WTC11 (cell line): ENCODE measurements at regions not wholly inside any gene's neighbourhood (a gene's known extent, or its start where the extent isn't known, plus 50 kb on each side); places are given as distances from the start of the nearest gene placed in this dataset.

ENCODE experiments used
- ATAC-seq: fragments of 200-7000 bp; cut with Tn5 transposase; 2 replicates; pipeline ENCODE4 v1.10.0; 2021; ENCODE audit warnings: mild to moderate bottlenecking, moderate library complexity
- CTCF ChIA-PET: fragments of 300-600 bp; sonication (Branson Sonifier 250); formaldehyde crosslinking; loops from one replicate; lab custom pipeline; 2021; ENCODE audit warnings: antibody characterized with exemption; lab: Charles Lee
- POLR2A ChIA-PET: fragments of 350-600 bp; sonication (Branson Sonifier 250); formaldehyde crosslinking; loops from one replicate; lab custom pipeline; 2021; ENCODE audit warnings: antibody characterized with exemption; lab: Charles Lee
- DNase-seq: peaks from one replicate; pipeline ENCODE4 v3.0.0; 2021; ENCODE audit warnings: low spot score
- H3K27ac Mint-ChIP-seq: 2 replicates; pipeline ENCODE4 v1.8.0; 2021; ENCODE audit warnings: mixed read lengths
- H3K27me3 Mint-ChIP-seq: 2 replicates; pipeline ENCODE4 v1.8.0; 2021; ENCODE audit warnings: low read depth, mild to moderate bottlenecking, moderate library complexity, mixed read lengths
- H3K36me3 Mint-ChIP-seq: 2 replicates; pipeline ENCODE4 v1.8.0; 2021; ENCODE audit warnings: mixed read lengths
- H3K4me1 Mint-ChIP-seq: 2 replicates; pipeline ENCODE4 v1.8.0; 2022; ENCODE audit warnings: mixed read lengths
- H3K4me3 Mint-ChIP-seq: 2 replicates; pipeline ENCODE4 v1.8.0; 2021; ENCODE audit warnings: mild to moderate bottlenecking, moderate library complexity, mixed read lengths
- H3K9me3 Mint-ChIP-seq: 2 replicates; pipeline ENCODE4 v1.8.0; 2021; ENCODE audit warnings: mixed read lengths
- ATF1 ChIP-seq: sonication (generic); formaldehyde crosslinking; IDR thresholded peaks from 2 replicates; pipeline ENCODE4 v1.8.1; 2023; ENCODE audit warnings: mild to moderate bottlenecking, moderate library complexity, missing genetic modification reagents
- CREB1 ChIP-seq: sonication (generic); formaldehyde crosslinking; IDR thresholded peaks from 2 replicates; pipeline ENCODE4 v1.8.0; 2023; ENCODE audit warnings: mild to moderate bottlenecking, missing genetic modification reagents
- ESRRA ChIP-seq: sonication (generic); formaldehyde crosslinking; IDR thresholded peaks from 2 replicates; pipeline ENCODE4 v1.8.1; 2022; ENCODE audit warnings: mild to moderate bottlenecking, missing genetic modification reagents, borderline replicate concordance
- GTF2I ChIP-seq: fragments of 250-450 bp; sonication (Bioruptor Pico); conservative IDR thresholded peaks from 2 replicates; pipeline ENCODE4 v1.4.0; 2021; ENCODE audit warnings: mild to moderate bottlenecking
- JAZF1 ChIP-seq: fragments of 250-450 bp; sonication (Bioruptor Pico); IDR thresholded peaks from 2 replicates; pipeline ENCODE4 v1.9.0; 2021; ENCODE audit warnings: moderate library complexity, mild to moderate bottlenecking, inconsistent platforms
- KAT7 ChIP-seq: sonication (generic); formaldehyde crosslinking; IDR thresholded peaks from 2 replicates; pipeline ENCODE4 v1.8.1; 2023; ENCODE audit warnings: missing genetic modification reagents, mild to moderate bottlenecking, borderline replicate concordance
- NFATC4 ChIP-seq: fragments of 250-450 bp; sonication (Bioruptor Pico); IDR thresholded peaks from 2 replicates; pipeline ENCODE4 v1.9.0; 2021; ENCODE audit warnings: mild to moderate bottlenecking
- NFYB ChIP-seq: sonication (generic); formaldehyde crosslinking; conservative IDR thresholded peaks from 2 replicates; pipeline ENCODE4 v1.8.0; 2022; ENCODE audit warnings: low read depth, missing genetic modification reagents
- SMAD3 ChIP-seq: sonication (generic); formaldehyde crosslinking; IDR thresholded peaks from 2 replicates; pipeline ENCODE4 v1.8.0; 2022; ENCODE audit warnings: missing genetic modification reagents, mild to moderate bottlenecking, borderline replicate concordance
- ZNF121 ChIP-seq: sonication (generic); formaldehyde crosslinking; IDR thresholded peaks from 2 replicates; pipeline ENCODE4 v1.8.0; 2023; ENCODE audit warnings: missing genetic modification reagents
- ZNF317 ChIP-seq: sonication (generic); formaldehyde crosslinking; IDR thresholded peaks from 2 replicates; pipeline ENCODE4 v1.8.1; 2023; ENCODE audit warnings: low read depth, mild to moderate bottlenecking, moderate library complexity, missing genetic modification reagents, borderline replicate concordance
- TF ChIP-seq, protein P1 (sequence below): fragments of 250-450 bp; sonication (Bioruptor Pico); IDR thresholded peaks from 2 replicates; pipeline ENCODE4 v1.9.0; 2021; ENCODE audit warnings: moderate library complexity, mild to moderate bottlenecking, inconsistent platforms, borderline replicate concordance
- TF ChIP-seq, protein P2 (sequence below): sonication (generic); formaldehyde crosslinking; IDR thresholded peaks from 2 replicates; pipeline ENCODE4 v1.8.1; 2023; ENCODE audit warnings: mild to moderate bottlenecking, missing genetic modification reagents, moderate library complexity
- TF ChIP-seq, protein P3 (sequence below): sonication (generic); formaldehyde crosslinking; conservative IDR thresholded peaks from 2 replicates; pipeline ENCODE4 v1.8.1; 2023; ENCODE audit warnings: mild to moderate bottlenecking, low read depth, missing genetic modification reagents, moderate library complexity
- TF ChIP-seq, protein P4 (sequence below): sonication (generic); formaldehyde crosslinking; IDR thresholded peaks from 2 replicates; pipeline ENCODE4 v1.8.1; 2023; ENCODE audit warnings: mild to moderate bottlenecking, missing genetic modification reagents, borderline replicate concordance
- TF ChIP-seq, protein P5 (sequence below): sonication (generic); formaldehyde crosslinking; IDR thresholded peaks from 2 replicates; pipeline ENCODE4 v1.8.1; 2023; ENCODE audit warnings: mild to moderate bottlenecking, missing genetic modification reagents

DNA sequence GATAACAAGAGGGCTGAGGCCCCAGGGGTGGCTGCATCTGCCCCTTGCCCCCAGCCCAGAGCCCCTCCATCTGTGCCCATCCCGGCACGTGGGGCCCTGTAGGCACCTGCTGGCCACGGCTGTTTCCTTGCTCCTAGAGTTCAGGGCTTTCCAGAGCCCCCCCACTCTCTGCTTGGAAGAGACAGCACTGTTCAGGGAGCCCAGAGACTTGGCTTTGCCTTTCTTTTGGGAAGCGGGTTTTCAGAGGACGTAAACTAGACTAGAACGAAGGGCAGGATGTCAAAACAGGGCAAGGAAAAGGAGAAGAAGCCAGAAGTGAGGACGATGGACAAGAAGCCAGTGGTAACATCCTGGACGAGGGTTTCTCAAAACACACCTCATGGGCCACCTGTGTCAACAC lies 163.3 kb upstream of the LHX5 start:
- peaks cover 39% of the 10 kb centered on the region for H3K4me1 Mint-ChIP-seq
- H3K27ac Mint-ChIP-seq, result no peak overlapping the region
- ChIA-PET POLR2A (no interaction called here), CTCF (interaction anchor here (0.7 kb wide), 1 partner anchor 102 kb away, joined by 4 read pairs; no protein-coding TSS in a partner anchor)
- peaks cover 10% of the 10 kb centered on the region for H3K36me3 Mint-ChIP-seq
- ATAC-seq, result no peak
- no peak overlapping the region for H3K4me3 Mint-ChIP-seq
- peaks cover 12% of the 10 kb centered on the region for H3K27me3 Mint-ChIP-seq
- TF ChIP-seq CREB1, result no peak
- TF ChIP-seq, protein P1, sequence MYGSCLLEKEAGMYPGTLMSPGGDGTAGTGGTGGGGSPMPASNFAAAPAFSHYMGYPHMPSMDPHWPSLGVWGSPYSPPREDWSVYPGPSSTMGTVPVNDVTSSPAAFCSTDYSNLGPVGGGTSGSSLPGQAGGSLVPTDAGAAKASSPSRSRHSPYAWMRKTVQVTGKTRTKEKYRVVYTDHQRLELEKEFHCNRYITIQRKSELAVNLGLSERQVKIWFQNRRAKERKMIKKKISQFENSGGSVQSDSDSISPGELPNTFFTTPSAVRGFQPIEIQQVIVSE, result no peak
- no peak for DNase-seq
- peaks cover 11% of the 10 kb centered on the region for H3K9me3 Mint-ChIP-seq

DNA sequence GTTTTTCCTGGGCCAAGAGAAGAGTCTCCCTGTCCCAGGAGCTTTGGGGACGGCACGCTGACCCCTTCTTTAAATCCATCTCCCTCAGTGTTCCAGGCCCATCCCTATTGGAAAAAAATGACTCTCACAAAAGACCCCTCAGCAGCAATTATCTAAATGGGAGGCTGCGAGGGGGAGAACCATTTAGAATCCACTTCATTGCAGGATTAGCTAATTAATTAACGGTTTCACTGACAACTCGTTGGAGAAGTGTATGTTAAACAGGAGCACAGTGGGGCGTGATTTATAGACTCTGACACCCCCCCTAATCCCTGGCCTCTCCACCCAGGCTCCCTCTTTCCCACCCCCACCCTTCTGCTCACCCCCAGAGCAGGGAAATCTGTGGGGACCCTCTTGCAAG lies 162.8 kb upstream of the LHX5 start:
- no peak overlapping the region for H3K27ac Mint-ChIP-seq
- peaks cover 12% of the 10 kb centered on the region for H3K27me3 Mint-ChIP-seq
- DNase-seq (no peak), ATAC-seq (no peak)
- POLR2A ChIA-PET, result no interaction called here
- no peak overlapping the region for H3K4me3 Mint-ChIP-seq
- H3K4me1 Mint-ChIP-seq, result peaks cover 39% of the 10 kb centered on the region
- peaks cover 15% of the 10 kb centered on the region for H3K36me3 Mint-ChIP-seq
- no peak for TF ChIP-seq ZNF317 (CRISPR knock-in tag)
- TF ChIP-seq NFATC4, result no peak
- TF ChIP-seq NFYB (CRISPR knock-in tag), result no peak
- TF ChIP-seq JAZF1, result no peak
- no peak for TF ChIP-seq ATF1
- no peak for TF ChIP-seq ESRRA (CRISPR knock-in tag)
- TF ChIP-seq, protein P2, sequence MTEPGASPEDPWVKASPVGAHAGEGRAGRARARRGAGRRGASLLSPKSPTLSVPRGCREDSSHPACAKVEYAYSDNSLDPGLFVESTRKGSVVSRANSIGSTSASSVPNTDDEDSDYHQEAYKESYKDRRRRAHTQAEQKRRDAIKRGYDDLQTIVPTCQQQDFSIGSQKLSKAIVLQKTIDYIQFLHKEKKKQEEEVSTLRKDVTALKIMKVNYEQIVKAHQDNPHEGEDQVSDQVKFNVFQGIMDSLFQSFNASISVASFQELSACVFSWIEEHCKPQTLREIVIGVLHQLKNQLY, result no peak
- no peak for TF ChIP-seq KAT7
- TF ChIP-seq, protein P3, sequence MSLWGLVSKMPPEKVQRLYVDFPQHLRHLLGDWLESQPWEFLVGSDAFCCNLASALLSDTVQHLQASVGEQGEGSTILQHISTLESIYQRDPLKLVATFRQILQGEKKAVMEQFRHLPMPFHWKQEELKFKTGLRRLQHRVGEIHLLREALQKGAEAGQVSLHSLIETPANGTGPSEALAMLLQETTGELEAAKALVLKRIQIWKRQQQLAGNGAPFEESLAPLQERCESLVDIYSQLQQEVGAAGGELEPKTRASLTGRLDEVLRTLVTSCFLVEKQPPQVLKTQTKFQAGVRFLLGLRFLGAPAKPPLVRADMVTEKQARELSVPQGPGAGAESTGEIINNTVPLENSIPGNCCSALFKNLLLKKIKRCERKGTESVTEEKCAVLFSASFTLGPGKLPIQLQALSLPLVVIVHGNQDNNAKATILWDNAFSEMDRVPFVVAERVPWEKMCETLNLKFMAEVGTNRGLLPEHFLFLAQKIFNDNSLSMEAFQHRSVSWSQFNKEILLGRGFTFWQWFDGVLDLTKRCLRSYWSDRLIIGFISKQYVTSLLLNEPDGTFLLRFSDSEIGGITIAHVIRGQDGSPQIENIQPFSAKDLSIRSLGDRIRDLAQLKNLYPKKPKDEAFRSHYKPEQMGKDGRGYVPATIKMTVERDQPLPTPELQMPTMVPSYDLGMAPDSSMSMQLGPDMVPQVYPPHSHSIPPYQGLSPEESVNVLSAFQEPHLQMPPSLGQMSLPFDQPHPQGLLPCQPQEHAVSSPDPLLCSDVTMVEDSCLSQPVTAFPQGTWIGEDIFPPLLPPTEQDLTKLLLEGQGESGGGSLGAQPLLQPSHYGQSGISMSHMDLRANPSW (CRISPR knock-in tag), result no peak
- TF ChIP-seq, protein P4, sequence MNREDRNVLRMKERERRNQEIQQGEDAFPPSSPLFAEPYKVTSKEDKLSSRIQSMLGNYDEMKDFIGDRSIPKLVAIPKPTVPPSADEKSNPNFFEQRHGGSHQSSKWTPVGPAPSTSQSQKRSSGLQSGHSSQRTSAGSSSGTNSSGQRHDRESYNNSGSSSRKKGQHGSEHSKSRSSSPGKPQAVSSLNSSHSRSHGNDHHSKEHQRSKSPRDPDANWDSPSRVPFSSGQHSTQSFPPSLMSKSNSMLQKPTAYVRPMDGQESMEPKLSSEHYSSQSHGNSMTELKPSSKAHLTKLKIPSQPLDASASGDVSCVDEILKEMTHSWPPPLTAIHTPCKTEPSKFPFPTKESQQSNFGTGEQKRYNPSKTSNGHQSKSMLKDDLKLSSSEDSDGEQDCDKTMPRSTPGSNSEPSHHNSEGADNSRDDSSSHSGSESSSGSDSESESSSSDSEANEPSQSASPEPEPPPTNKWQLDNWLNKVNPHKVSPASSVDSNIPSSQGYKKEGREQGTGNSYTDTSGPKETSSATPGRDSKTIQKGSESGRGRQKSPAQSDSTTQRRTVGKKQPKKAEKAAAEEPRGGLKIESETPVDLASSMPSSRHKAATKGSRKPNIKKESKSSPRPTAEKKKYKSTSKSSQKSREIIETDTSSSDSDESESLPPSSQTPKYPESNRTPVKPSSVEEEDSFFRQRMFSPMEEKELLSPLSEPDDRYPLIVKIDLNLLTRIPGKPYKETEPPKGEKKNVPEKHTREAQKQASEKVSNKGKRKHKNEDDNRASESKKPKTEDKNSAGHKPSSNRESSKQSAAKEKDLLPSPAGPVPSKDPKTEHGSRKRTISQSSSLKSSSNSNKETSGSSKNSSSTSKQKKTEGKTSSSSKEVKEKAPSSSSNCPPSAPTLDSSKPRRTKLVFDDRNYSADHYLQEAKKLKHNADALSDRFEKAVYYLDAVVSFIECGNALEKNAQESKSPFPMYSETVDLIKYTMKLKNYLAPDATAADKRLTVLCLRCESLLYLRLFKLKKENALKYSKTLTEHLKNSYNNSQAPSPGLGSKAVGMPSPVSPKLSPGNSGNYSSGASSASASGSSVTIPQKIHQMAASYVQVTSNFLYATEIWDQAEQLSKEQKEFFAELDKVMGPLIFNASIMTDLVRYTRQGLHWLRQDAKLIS (CRISPR knock-in tag), result no peak
- no peak for TF ChIP-seq SMAD3 (CRISPR knock-in tag)
- no peak for TF ChIP-seq GTF2I (CRISPR knock-in tag)
- TF ChIP-seq, protein P5, sequence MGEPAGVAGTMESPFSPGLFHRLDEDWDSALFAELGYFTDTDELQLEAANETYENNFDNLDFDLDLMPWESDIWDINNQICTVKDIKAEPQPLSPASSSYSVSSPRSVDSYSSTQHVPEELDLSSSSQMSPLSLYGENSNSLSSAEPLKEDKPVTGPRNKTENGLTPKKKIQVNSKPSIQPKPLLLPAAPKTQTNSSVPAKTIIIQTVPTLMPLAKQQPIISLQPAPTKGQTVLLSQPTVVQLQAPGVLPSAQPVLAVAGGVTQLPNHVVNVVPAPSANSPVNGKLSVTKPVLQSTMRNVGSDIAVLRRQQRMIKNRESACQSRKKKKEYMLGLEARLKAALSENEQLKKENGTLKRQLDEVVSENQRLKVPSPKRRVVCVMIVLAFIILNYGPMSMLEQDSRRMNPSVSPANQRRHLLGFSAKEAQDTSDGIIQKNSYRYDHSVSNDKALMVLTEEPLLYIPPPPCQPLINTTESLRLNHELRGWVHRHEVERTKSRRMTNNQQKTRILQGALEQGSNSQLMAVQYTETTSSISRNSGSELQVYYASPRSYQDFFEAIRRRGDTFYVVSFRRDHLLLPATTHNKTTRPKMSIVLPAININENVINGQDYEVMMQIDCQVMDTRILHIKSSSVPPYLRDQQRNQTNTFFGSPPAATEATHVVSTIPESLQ (CRISPR knock-in tag), result no peak
- no peak for TF ChIP-seq ZNF121
- TF ChIP-seq, all 79 proteins: peak for 0
- CTCF ChIA-PET, result no interaction called here
- H3K9me3 Mint-ChIP-seq, result peaks cover 16% of the 10 kb centered on the region
